CD4-positive, alpha-beta T cell (primary cell): ENCODE measurements at regions not wholly inside any gene's neighbourhood (a gene's known extent, or its start where the extent isn't known, plus 50 kb on each side); places are given as distances from the start of the nearest gene placed in this dataset.

Source experiments
- ATAC-seq: fragments of 200-7000 bp; cut with Tn5 transposase; one replicate; pipeline ENCODE4 v1.10.0; 2022; ENCODE audit warnings: mild to moderate bottlenecking; ENCODE audit not compliant: poor library complexity
- CTCF ChIA-PET: fragments of 350-600 bp; sonication (Branson Sonifier 250); formaldehyde crosslinking; loops from one replicate; lab custom pipeline; 2021; ENCODE audit warnings: antibody characterized with exemption, inconsistent platforms; lab: Charles Lee
- POLR2A ChIA-PET: fragments of 350-600 bp; sonication (Branson Sonifier 250); formaldehyde crosslinking; loops from one replicate; lab custom pipeline; 2021; ENCODE audit warnings: antibody characterized with exemption, inconsistent platforms; lab: Charles Lee
- DNase-seq, 14 experiments: peaks; one replicate each; pipeline ENCODE4 v3.0.0-alpha.2; 2013 to 2020; ENCODE audit warnings: mixed read lengths in 2 of 14
- H3K27ac ChIP-seq, 2 donors: one replicate each; pipeline versions ENCODE4 v1.5.1 to v1.7.0; 2013; ENCODE audit warnings: low read length in 2 of 2, low read depth in 1 of 2, mild to moderate bottlenecking in 1 of 2
- H3K27me3 ChIP-seq, 2 experiments: 1 replicate in 1 of 2; 2 replicates in 1 of 2; pipeline versions ENCODE4 v1.6.1 to v1.7.0; 2013; ENCODE audit warnings: low read length in 2 of 2, control low read depth in 1 of 2, mild to moderate bottlenecking in 1 of 2, moderate library complexity in 1 of 2; ENCODE audit not compliant: insufficient read depth in 2 of 2, control insufficient read depth in 1 of 2
- H3K36me3 ChIP-seq: one replicate; pipeline ENCODE4 v1.6.1; 2013; ENCODE audit warnings: low read length, control low read depth; ENCODE audit not compliant: insufficient read depth
- H3K4me1 ChIP-seq: one replicate; pipeline ENCODE4 v1.6.1; 2013; ENCODE audit warnings: low read length, control low read depth; ENCODE audit not compliant: insufficient read depth
- H3K4me3 ChIP-seq: one replicate; pipeline ENCODE4 v1.5.1; 2013; ENCODE audit warnings: mild to moderate bottlenecking, low read length, moderate library complexity
- H3K9me3 ChIP-seq, 2 experiments: 1 replicate in 1 of 2; 2 replicates in 1 of 2; pipeline versions ENCODE4 v1.6.1 to v1.7.0; 2013; ENCODE audit warnings: low read length in 2 of 2, mild to moderate bottlenecking in 2 of 2, control low read depth in 1 of 2, moderate library complexity in 1 of 2; ENCODE audit not compliant: control insufficient read depth in 1 of 2, insufficient read depth in 1 of 2
- H3K27ac Mint-ChIP-seq: one replicate; pipeline ENCODE4 v1.8.0; 2020; ENCODE audit warnings: mixed read lengths
- H3K27me3 Mint-ChIP-seq: one replicate; pipeline ENCODE4 v1.8.0; 2021; ENCODE audit warnings: mixed read lengths
- H3K36me3 Mint-ChIP-seq: one replicate; pipeline ENCODE4 v1.8.0; 2021; ENCODE audit warnings: low read depth, mixed read lengths
- H3K4me1 Mint-ChIP-seq: one replicate; pipeline ENCODE4 v1.8.0; 2021; ENCODE audit warnings: low read depth, mixed read lengths
- H3K4me3 Mint-ChIP-seq: one replicate; pipeline ENCODE4 v1.8.0; 2020; ENCODE audit warnings: mild to moderate bottlenecking, mixed read lengths
- H3K9me3 Mint-ChIP-seq: one replicate; pipeline ENCODE4 v1.8.0; 2020; ENCODE audit warnings: mixed read lengths
- intact Hi-C, 2 experiments: fragments of 100-400 bp; cut with DNase I in 1 of 2; cut with micrococcal nuclease in 1 of 2; formaldehyde crosslinking; loops; one replicate each; pipeline versions ENCODE4 v1.15.1 to v1.9.0; 2023 to 2025; cut with DNase I, micrococcal nuclease
- TF ChIP-seq, protein P1 (sequence below): fragments of 200-600 bp; IDR thresholded peaks from one replicate; pipeline ENCODE4 v1.8.0; 2022; ENCODE audit warnings: antibody characterized with exemption, mild to moderate bottlenecking

GRCh38 chr5:6905423-6905822 is 192.2 kb downstream of the TENT4A start:
- Mint-ChIP-seq H3K27ac (no peak overlapping the region), H3K27me3 (peaks cover 5% of the 10 kb centered on the region), H3K4me3 (no peak overlapping the region), H3K4me1 (no peaks in the 10 kb centered on the region), H3K36me3 (no peaks in the 10 kb centered on the region), H3K9me3 (no peaks in the 10 kb centered on the region)
- H3K4me3 ChIP-seq = no peak overlapping the region
- TF ChIP-seq, protein P1, sequence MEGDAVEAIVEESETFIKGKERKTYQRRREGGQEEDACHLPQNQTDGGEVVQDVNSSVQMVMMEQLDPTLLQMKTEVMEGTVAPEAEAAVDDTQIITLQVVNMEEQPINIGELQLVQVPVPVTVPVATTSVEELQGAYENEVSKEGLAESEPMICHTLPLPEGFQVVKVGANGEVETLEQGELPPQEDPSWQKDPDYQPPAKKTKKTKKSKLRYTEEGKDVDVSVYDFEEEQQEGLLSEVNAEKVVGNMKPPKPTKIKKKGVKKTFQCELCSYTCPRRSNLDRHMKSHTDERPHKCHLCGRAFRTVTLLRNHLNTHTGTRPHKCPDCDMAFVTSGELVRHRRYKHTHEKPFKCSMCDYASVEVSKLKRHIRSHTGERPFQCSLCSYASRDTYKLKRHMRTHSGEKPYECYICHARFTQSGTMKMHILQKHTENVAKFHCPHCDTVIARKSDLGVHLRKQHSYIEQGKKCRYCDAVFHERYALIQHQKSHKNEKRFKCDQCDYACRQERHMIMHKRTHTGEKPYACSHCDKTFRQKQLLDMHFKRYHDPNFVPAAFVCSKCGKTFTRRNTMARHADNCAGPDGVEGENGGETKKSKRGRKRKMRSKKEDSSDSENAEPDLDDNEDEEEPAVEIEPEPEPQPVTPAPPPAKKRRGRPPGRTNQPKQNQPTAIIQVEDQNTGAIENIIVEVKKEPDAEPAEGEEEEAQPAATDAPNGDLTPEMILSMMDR = no peak
- ATAC-seq = no peak
- intact Hi-C loops = no loop called here
- no peak overlapping the region for H3K27ac ChIP-seq
- H3K9me3 ChIP-seq = peaks cover 0 to 5% of the 10 kb centered on the region in 2 experiments
- CTCF ChIA-PET = interaction anchor here (0.7 kb wide), 1 partner anchor 955 kb away, joined by 3 read pairs; no protein-coding TSS in a partner anchor
- H3K36me3 ChIP-seq = no peaks in the 10 kb centered on the region
- no peak for DNase-seq
- no peaks in the 10 kb centered on the region for H3K4me1 ChIP-seq
- POLR2A ChIA-PET = no interaction called here
- no peaks in the 10 kb centered on the region for H3K27me3 ChIP-seq

DNA sequence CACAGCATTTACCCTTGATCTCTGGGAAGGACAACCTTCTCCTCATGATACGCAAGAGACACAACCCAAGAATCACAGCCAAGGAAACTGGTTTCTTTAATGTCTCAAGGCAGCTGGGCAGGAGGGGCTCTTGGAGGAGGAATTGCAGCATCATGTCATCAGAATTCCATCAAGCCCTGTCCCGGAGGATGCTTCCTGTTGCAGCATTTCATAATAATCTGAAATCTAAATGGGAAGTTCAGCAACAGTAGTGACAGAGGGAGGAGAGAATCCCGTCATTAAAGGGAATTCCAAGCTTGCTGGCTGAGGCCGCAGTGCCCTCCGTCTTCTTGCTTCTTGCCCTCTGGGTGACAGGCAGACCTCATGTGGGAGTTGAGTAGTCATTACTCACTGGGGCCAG is 192.7 kb downstream of the TENT4A start:
- Mint-ChIP-seq H3K9me3 (no peaks in the 10 kb centered on the region), H3K27me3 (peaks cover 5% of the 10 kb centered on the region), H3K27ac (no peak overlapping the region), H3K4me1 (no peaks in the 10 kb centered on the region), H3K4me3 (no peak overlapping the region), H3K36me3 (no peaks in the 10 kb centered on the region)
- no peaks in the 10 kb centered on the region for H3K36me3 ChIP-seq
- H3K27ac ChIP-seq = no peak overlapping the region
- CTCF ChIA-PET = interaction anchor here (0.7 kb wide), 1 partner anchor 956 kb away, joined by 3 read pairs; no protein-coding TSS in a partner anchor
- no peaks in the 10 kb centered on the region for H3K4me1 ChIP-seq
- peaks cover 0 to 5% of the 10 kb centered on the region in 2 experiments for H3K9me3 ChIP-seq
- POLR2A ChIA-PET = no interaction called here
- no peak overlapping the region for H3K4me3 ChIP-seq
- no peaks in the 10 kb centered on the region for H3K27me3 ChIP-seq
- ATAC-seq (no peak), DNase-seq (no peak)
- intact Hi-C loops = no loop called here
- TF ChIP-seq, protein P1 = no peak

DNA sequence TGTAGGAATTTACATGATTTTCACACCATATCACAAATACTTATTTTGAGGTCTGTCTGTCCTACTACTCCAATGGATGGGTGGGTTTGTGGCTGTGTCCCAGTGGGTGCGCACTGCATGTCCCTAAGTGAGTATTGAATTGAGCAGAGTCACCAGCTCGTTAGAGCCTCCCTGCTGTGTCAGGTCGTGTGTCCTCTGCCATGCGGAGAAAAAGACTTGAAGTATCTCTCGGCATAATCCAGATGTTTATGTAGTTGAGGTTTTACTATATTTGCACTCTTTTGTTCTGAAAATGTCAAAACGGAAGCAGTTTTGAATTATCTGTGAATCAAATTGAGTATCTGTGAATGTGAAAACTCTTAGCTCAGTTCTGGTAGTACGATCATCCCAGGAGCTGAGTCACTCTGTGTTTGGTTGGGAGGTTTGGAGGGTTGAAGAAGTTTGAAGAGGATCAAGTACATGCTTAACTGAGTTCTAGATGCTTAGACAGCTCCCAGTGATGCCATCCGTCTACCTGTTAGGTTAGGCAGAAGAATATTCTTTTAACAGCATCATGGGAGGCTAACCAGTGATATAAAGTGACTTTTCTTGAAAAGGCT is 194.2 kb downstream of the TENT4A start:
- CTCF ChIA-PET = no interaction called here
- ATAC-seq (no peak), DNase-seq (no peak)
- H3K9me3 ChIP-seq = peaks cover 0 to 5% of the 10 kb centered on the region in 2 experiments
- no peaks in the 10 kb centered on the region for H3K4me1 Mint-ChIP-seq
- H3K4me3 Mint-ChIP-seq = no peak overlapping the region
- no peaks in the 10 kb centered on the region for H3K4me1 ChIP-seq
- H3K27me3 ChIP-seq = no peaks in the 10 kb centered on the region
- no peak overlapping the region for H3K27ac ChIP-seq
- TF ChIP-seq, protein P1 = no peak
- no peak overlapping the region for H3K4me3 ChIP-seq
- POLR2A ChIA-PET = no interaction called here
- H3K9me3 Mint-ChIP-seq = no peaks in the 10 kb centered on the region
- intact Hi-C loops = no loop called here
- H3K36me3 ChIP-seq = no peaks in the 10 kb centered on the region
- H3K36me3 Mint-ChIP-seq = no peaks in the 10 kb centered on the region
- H3K27ac Mint-ChIP-seq = no peak overlapping the region
- peaks cover 17% of the 10 kb centered on the region for H3K27me3 Mint-ChIP-seq
